WTC11 (cell line): ENCODE measurements at regions not wholly inside any gene's neighbourhood (a gene's known extent, or its start where the extent isn't known, plus 50 kb on each side); places are given as distances from the start of the nearest gene placed in this dataset.

Experiments used
- CBFB ChIP-seq: sonication (generic); formaldehyde crosslinking; IDR thresholded peaks from 2 replicates; pipeline ENCODE4 v1.8.1; 2022; ENCODE audit warnings: mild to moderate bottlenecking, low read depth, missing genetic modification reagents
- NFATC4 ChIP-seq: fragments of 250-450 bp; sonication (Bioruptor Pico); IDR thresholded peaks from 2 replicates; pipeline ENCODE4 v1.9.0; 2021; ENCODE audit warnings: mild to moderate bottlenecking
- NR2C2 ChIP-seq: sonication (generic); formaldehyde crosslinking; IDR thresholded peaks from 2 replicates; pipeline ENCODE4 v1.8.0; 2022; ENCODE audit warnings: mild to moderate bottlenecking, missing genetic modification reagents
- ZNF121 ChIP-seq: sonication (generic); formaldehyde crosslinking; IDR thresholded peaks from 2 replicates; pipeline ENCODE4 v1.8.0; 2023; ENCODE audit warnings: missing genetic modification reagents
- TF ChIP-seq, protein P1 (sequence below): fragments of 200-600 bp; IDR thresholded peaks from 2 replicates; pipeline ENCODE4 v1.8.0; 2022; ENCODE audit warnings: antibody characterized with exemption
- TF ChIP-seq, protein P2 (sequence below): sonication (generic); formaldehyde crosslinking; IDR thresholded peaks from 2 replicates; pipeline ENCODE4 v1.8.0; 2022; ENCODE audit warnings: mild to moderate bottlenecking, missing genetic modification reagents
- TF ChIP-seq, protein P3 (sequence below): sonication (generic); formaldehyde crosslinking; conservative IDR thresholded peaks from 2 replicates; pipeline ENCODE4 v1.8.1; 2022; ENCODE audit warnings: mild to moderate bottlenecking, missing genetic modification reagents
- TF ChIP-seq, protein P4 (sequence below): sonication (generic); formaldehyde crosslinking; IDR thresholded peaks from 2 replicates; pipeline ENCODE4 v1.8.0; 2023; ENCODE audit warnings: missing genetic modification reagents, mild to moderate bottlenecking, borderline replicate concordance

DNA sequence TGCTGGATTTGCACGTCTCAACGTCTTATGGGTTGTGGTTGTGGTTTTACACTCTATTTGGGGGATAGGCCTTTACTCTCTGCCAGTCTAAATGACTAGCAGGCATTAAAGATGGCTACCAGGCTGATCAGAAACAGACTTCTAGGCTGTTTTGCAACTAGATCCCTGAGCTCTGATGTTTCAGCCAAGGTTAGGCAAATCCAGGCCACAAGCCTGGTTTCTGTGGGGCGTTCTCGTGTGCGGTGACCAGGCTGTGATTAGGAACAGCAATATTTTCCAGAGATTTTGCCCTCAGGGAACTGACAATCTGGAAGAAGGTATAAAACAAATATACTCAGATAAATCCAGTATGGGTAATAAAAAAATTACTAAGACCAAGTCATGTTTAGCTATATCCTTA, 502.4 kb downstream of the INSC start:
- TF ChIP-seq, protein P1, sequence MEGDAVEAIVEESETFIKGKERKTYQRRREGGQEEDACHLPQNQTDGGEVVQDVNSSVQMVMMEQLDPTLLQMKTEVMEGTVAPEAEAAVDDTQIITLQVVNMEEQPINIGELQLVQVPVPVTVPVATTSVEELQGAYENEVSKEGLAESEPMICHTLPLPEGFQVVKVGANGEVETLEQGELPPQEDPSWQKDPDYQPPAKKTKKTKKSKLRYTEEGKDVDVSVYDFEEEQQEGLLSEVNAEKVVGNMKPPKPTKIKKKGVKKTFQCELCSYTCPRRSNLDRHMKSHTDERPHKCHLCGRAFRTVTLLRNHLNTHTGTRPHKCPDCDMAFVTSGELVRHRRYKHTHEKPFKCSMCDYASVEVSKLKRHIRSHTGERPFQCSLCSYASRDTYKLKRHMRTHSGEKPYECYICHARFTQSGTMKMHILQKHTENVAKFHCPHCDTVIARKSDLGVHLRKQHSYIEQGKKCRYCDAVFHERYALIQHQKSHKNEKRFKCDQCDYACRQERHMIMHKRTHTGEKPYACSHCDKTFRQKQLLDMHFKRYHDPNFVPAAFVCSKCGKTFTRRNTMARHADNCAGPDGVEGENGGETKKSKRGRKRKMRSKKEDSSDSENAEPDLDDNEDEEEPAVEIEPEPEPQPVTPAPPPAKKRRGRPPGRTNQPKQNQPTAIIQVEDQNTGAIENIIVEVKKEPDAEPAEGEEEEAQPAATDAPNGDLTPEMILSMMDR = no peak
- TF ChIP-seq, protein P2, sequence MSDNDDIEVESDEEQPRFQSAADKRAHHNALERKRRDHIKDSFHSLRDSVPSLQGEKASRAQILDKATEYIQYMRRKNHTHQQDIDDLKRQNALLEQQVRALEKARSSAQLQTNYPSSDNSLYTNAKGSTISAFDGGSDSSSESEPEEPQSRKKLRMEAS = no peak
- TF ChIP-seq NFATC4 (no peak), ZNF121 (CRISPR knock-in tag) (no peak), CBFB (CRISPR knock-in tag) (no peak), NR2C2 (CRISPR knock-in tag) (no peak)
- TF ChIP-seq, protein P3, sequence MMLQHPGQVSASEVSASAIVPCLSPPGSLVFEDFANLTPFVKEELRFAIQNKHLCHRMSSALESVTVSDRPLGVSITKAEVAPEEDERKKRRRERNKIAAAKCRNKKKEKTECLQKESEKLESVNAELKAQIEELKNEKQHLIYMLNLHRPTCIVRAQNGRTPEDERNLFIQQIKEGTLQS (CRISPR knock-in tag) = no peak
- TF ChIP-seq, protein P4, sequence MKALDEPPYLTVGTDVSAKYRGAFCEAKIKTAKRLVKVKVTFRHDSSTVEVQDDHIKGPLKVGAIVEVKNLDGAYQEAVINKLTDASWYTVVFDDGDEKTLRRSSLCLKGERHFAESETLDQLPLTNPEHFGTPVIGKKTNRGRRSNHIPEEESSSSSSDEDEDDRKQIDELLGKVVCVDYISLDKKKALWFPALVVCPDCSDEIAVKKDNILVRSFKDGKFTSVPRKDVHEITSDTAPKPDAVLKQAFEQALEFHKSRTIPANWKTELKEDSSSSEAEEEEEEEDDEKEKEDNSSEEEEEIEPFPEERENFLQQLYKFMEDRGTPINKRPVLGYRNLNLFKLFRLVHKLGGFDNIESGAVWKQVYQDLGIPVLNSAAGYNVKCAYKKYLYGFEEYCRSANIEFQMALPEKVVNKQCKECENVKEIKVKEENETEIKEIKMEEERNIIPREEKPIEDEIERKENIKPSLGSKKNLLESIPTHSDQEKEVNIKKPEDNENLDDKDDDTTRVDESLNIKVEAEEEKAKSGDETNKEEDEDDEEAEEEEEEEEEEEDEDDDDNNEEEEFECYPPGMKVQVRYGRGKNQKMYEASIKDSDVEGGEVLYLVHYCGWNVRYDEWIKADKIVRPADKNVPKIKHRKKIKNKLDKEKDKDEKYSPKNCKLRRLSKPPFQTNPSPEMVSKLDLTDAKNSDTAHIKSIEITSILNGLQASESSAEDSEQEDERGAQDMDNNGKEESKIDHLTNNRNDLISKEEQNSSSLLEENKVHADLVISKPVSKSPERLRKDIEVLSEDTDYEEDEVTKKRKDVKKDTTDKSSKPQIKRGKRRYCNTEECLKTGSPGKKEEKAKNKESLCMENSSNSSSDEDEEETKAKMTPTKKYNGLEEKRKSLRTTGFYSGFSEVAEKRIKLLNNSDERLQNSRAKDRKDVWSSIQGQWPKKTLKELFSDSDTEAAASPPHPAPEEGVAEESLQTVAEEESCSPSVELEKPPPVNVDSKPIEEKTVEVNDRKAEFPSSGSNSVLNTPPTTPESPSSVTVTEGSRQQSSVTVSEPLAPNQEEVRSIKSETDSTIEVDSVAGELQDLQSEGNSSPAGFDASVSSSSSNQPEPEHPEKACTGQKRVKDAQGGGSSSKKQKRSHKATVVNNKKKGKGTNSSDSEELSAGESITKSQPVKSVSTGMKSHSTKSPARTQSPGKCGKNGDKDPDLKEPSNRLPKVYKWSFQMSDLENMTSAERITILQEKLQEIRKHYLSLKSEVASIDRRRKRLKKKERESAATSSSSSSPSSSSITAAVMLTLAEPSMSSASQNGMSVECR = no peak
